ENCODE measurements at regions not wholly inside any gene's neighbourhood (a gene's known extent, or its start where the extent isn't known, plus 50 kb on each side); places are given as distances from the start of the nearest gene placed in this dataset.

DNA sequence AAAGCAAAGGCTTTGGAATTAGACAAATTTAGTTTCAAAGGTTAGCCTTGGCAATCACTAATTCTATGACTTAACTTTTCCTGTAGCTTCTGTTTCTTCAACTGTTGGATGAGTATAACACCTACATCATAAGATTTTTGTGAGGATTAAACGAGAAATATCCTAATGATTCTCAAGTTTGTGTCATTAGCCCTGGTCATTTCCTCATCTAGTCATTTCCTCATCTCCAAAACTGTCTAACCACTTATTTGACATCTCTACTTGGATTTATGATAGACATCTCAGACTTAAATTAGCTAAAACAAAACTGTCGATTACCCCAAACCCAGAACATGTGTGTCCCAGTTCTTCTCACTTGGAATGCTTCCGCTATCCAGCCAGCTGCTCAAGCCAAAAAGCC lies 80.2 kb upstream of the CHODL start:
- in situ Hi-C loops (cut with HindIII; ENCODE audit: low sequenced_read_pairs) = no loop called here
- DNase-seq (ENCODE audit: low read depth) = no peak
- TF ChIP-seq, protein P1, sequence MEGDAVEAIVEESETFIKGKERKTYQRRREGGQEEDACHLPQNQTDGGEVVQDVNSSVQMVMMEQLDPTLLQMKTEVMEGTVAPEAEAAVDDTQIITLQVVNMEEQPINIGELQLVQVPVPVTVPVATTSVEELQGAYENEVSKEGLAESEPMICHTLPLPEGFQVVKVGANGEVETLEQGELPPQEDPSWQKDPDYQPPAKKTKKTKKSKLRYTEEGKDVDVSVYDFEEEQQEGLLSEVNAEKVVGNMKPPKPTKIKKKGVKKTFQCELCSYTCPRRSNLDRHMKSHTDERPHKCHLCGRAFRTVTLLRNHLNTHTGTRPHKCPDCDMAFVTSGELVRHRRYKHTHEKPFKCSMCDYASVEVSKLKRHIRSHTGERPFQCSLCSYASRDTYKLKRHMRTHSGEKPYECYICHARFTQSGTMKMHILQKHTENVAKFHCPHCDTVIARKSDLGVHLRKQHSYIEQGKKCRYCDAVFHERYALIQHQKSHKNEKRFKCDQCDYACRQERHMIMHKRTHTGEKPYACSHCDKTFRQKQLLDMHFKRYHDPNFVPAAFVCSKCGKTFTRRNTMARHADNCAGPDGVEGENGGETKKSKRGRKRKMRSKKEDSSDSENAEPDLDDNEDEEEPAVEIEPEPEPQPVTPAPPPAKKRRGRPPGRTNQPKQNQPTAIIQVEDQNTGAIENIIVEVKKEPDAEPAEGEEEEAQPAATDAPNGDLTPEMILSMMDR (IDR thresholded peaks at IDR 0.05; ENCODE audit: low read depth, low read length, missing control alignments) = no peak
- H3K4me3 ChIP-seq (ENCODE audit: low read depth, low read length) = no peak overlapping the region

DNA sequence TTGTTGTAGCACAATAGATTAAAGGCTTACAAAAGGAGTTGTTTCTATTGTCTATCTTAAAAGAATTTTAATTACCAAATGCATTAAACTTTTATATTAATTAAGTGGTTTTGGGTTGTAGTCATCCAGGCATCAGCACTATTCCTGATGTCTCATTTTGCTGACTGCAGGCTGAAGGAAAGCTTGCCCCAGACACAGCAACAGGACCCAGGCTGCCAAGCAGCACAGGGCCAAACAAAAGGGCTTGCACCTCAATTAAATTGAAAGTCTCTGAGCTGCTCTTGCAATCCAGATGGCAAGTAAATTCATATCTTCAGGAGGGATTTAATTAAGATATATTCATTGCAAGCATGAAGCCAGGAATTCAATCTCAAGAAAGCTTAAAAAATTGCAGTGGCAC lies 80.7 kb upstream of the CHODL start:
- no peak overlapping the region for H3K4me3 ChIP-seq (ENCODE audit: low read depth, low read length)
- DNase-seq (ENCODE audit: low read depth) = no peak
- in situ Hi-C loops (cut with HindIII; ENCODE audit: low sequenced_read_pairs) = no loop called here
- TF ChIP-seq, protein P1 (IDR thresholded peaks at IDR 0.05; ENCODE audit: low read depth, low read length, missing control alignments) = no peak

DNA sequence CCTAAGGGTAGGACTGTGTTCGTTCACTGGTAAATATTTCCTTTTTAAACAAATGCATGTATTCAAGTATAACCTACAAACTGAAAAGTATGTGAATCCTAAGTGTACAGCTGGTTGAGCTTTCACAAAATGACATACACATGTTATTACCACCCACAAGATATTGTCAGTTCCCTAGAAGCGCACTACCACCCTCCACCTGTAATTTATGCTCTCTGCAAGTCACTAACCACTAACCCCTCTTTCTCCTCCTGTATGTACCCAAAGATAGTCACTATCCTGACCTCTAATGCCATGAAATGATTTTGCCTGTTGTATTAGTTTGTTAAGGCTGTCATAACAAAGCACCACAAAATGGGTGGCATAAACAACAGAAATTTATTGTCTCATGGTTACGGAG lies 82.8 kb upstream of the CHODL start:
- TF ChIP-seq, protein P1 (IDR thresholded peaks at IDR 0.05; ENCODE audit: low read depth, low read length, missing control alignments) = no peak
- DNase-seq (ENCODE audit: low read depth) = no peak
- H3K4me3 ChIP-seq (ENCODE audit: low read depth, low read length) = no peak overlapping the region
- in situ Hi-C loops (cut with HindIII; ENCODE audit: low sequenced_read_pairs) = no loop called here

DNA sequence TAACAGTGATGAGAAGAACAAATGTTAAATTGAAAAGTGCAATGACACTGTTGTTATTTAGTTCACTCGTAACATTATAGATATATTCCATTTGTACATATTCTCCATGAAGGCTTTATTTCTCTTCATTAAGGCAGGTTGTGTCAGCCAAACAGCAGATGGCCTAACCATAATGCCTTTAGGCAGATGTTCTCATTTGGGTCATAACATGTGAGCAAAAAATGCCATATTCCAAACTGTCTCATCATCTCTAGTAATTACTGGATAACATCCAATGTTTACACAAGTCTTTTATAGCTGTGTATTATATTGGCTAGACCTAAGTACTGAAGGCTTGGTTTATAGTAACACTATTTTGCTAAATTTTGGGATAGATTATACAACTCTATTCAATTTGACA lies 87.2 kb upstream of the CHODL start:
- no peak overlapping the region for H3K4me3 ChIP-seq (ENCODE audit: low read depth, low read length)
- in situ Hi-C loops (cut with HindIII; ENCODE audit: low sequenced_read_pairs) = no loop called here
- no peak for DNase-seq (ENCODE audit: low read depth)
- TF ChIP-seq, protein P1 (IDR thresholded peaks at IDR 0.05; ENCODE audit: low read depth, low read length, missing control alignments) = no peak

DNA sequence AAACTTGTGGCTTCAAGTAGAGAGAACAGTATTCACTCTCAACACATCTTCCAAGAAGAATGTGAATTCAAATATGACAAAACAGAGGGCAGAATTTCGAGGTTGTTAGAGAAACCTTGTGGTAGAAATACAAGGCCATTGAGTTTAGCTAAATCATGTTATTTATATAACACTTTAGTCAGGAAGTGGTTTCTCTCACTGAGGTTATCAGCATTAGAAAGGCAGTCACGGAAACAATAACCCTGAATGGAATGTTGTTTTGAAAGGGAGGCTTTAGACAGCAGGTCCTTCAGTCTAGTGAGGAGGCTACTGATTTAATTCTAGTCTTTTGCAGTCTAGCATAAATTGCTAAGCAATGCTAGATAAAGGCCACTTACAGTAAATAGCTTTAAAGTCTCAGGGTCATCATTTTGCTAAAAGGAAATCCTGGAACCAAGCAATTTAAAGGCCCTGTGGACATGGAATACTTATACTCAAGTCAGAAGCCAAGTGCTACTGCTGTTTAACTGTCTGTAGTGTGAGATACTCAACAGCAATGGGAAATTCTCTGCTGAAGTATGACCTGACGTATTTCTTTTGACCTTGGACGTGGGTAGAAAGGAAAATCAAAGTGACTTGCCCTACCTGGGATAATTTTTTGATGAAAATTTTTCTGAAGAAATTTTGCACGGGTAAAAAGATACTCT lies 89.0 kb upstream of the CHODL start:
- H3K4me3 ChIP-seq (ENCODE audit: low read depth, low read length) = no peak overlapping the region
- TF ChIP-seq, protein P1 (IDR thresholded peaks at IDR 0.05; ENCODE audit: low read depth, low read length, missing control alignments) = no peak
- in situ Hi-C loops (cut with HindIII; ENCODE audit: low sequenced_read_pairs) = no loop called here
- DNase-seq (ENCODE audit: low read depth) = peak; percentile 41

DNA sequence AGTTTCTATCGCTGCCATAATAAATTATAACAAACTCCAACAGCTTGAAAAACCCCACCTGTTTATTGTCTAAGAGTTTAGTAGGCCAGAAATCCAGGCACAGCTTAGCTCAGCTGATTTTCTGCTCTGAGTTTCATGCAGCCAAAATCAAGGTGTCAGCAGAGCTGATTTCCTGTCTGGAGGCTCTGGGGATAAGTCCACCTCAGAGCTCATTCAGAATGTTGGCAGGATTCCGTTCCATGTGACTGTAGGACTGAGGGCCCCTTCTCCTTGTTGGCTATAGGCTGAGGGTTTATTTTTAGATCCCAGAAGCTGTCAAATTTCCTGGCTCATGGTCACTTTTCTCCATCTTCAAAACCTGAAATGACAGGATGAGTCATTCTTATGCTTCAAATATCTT lies 91.6 kb upstream of the CHODL start:
- DNase-seq (ENCODE audit: low read depth) = no peak
- TF ChIP-seq, protein P1 (IDR thresholded peaks at IDR 0.05; ENCODE audit: low read depth, low read length, missing control alignments) = no peak
- no peak overlapping the region for H3K4me3 ChIP-seq (ENCODE audit: low read depth, low read length)
- in situ Hi-C loops (cut with HindIII; ENCODE audit: low sequenced_read_pairs) = no loop called here

All from astrocyte of the cerebellum (primary cell).